ENCODE measurements at regions not wholly inside any gene's neighbourhood (a gene's known extent, or its start where the extent isn't known, plus 50 kb on each side); places are given as distances from the start of the nearest gene placed in this dataset.

DNA sequence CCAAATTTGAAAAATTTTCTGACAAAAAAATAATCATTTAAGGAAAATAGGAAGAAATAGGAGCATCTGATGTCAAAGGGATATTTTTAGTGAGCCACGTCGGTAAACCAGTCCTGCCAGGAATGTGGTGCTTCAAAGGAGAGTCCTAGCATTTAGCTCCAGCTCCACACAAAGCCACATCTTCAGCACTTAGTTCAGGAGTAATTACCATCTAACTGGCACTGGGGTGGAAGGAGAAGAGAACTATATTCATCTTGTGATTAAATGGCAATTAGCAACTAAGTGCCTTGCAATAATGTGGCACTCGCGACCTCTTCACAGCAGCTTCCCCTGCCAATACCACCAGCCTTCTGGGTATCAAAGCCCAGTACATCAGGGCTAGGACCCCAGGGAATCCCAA, 409.1 kb downstream of the SETD4 start:
- Histone ChIP-seq H3K27ac (no peak overlapping the region), H3F3A (ENCODE audit: insufficient read depth) (peaks cover 7% of the 10 kb centered on the region; the same call in 1 of the 2 replicates), H3K4me2 (ENCODE audit: unreplicated experiment) (no peak overlapping the region), H3K9ac (no peak overlapping the region), H3K79me2 (ENCODE audit: insufficient read depth) (no peaks in the 10 kb centered on the region), H3K27me3 (replicated peaks; ENCODE audit: insufficient read depth) (no peaks in the 10 kb centered on the region), H3K9me2 (ENCODE audit: insufficient read depth) (no peaks in the 10 kb centered on the region), H3K4me1 (ENCODE audit: insufficient read depth) (peaks cover 20% of the 10 kb centered on the region), H4K20me1 (ENCODE audit: insufficient read depth) (no peaks in the 10 kb centered on the region), H3K9me3 (ENCODE audit: low read depth) (no peaks in the 10 kb centered on the region), H3K4me3 (no peak overlapping the region), H3K36me3 (ENCODE audit: low read depth) (no peaks in the 10 kb centered on the region), H2AFZ (no peak overlapping the region)
- in situ Hi-C loops (cut with MboI), result no loop called here
- 72 to 73% methylated on average over 4 of the region's 4 CpGs for WGBS, 2 experiments (ENCODE audit: low coverage in 1 of 2, low lambda C conversion rate in 2 of 2, missing lambda C conversion rate in 2 of 2)
- DNase-seq, result no peak
- TF ChIP-seq EZH2phosphoT487 (IDR thresholded peaks at IDR 0.05; ENCODE audit: insufficient read depth, low read depth), result no peak
- TF ChIP-seq EZH2 (IDR thresholded peaks at IDR 0.05; ENCODE audit: insufficient read depth, poor library complexity, severe bottlenecking), result no peak

DNA sequence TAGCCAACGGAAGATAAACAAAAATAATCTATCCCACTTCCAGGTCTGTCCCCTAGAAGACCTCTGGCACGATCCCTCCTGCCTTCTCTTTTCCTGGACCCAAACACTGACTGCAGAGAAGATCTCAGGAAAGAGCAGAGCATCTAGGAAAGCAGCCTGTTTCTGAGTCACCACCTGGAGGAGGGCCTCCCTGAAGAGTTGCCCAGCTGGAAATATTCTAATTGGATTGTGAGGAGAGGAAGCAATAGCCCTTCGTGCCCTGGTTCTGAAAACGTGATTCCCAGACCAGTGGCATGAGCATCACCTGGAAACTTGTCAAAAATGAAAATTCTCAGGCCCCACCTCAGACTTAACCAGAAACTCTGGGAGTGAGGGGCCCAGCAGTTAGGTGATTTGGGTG, 411.1 kb downstream of the SETD4 start:
- H3K9me3 ChIP-seq (ENCODE audit: low read depth), result no peaks in the 10 kb centered on the region
- 4 to 5% methylated on average over 4 of the region's 4 CpGs for WGBS, 2 experiments (ENCODE audit: low coverage in 1 of 2, low lambda C conversion rate in 2 of 2, missing lambda C conversion rate in 2 of 2)
- H3K4me1 ChIP-seq (ENCODE audit: insufficient read depth), result peaks cover 25% of the 10 kb centered on the region
- peak overlapping the region; percentile 42; the same call in 1 of the 2 replicates for H2AFZ ChIP-seq
- no peaks in the 10 kb centered on the region for H3K79me2 ChIP-seq (ENCODE audit: insufficient read depth)
- peaks cover 14% of the 10 kb centered on the region; the same call in 1 of the 2 replicates for H3F3A ChIP-seq (ENCODE audit: insufficient read depth)
- no peaks in the 10 kb centered on the region for H3K9me2 ChIP-seq (ENCODE audit: insufficient read depth)
- peak; percentile 83 for DNase-seq
- TF ChIP-seq EZH2 (IDR thresholded peaks at IDR 0.05; ENCODE audit: insufficient read depth, poor library complexity, severe bottlenecking) (no peak), EZH2phosphoT487 (IDR thresholded peaks at IDR 0.05; ENCODE audit: insufficient read depth, low read depth) (no peak)
- 0 out of 2 replicates have a peak overlapping the region, but pooled peaks have one; percentile 1 for H3K27ac ChIP-seq
- H3K9ac ChIP-seq, result peak overlapping the region; percentile 13; the same call in 1 of the 2 replicates
- H3K4me2 ChIP-seq (ENCODE audit: unreplicated experiment), result peak overlapping the region; percentile 59
- in situ Hi-C loops (cut with MboI), result no loop called here
- no peaks in the 10 kb centered on the region for H3K27me3 ChIP-seq (replicated peaks; ENCODE audit: insufficient read depth)
- no peaks in the 10 kb centered on the region for H3K36me3 ChIP-seq (ENCODE audit: low read depth)
- H3K4me3 ChIP-seq, result peak overlapping the region; percentile 46
- no peaks in the 10 kb centered on the region for H4K20me1 ChIP-seq (ENCODE audit: insufficient read depth)

DNA sequence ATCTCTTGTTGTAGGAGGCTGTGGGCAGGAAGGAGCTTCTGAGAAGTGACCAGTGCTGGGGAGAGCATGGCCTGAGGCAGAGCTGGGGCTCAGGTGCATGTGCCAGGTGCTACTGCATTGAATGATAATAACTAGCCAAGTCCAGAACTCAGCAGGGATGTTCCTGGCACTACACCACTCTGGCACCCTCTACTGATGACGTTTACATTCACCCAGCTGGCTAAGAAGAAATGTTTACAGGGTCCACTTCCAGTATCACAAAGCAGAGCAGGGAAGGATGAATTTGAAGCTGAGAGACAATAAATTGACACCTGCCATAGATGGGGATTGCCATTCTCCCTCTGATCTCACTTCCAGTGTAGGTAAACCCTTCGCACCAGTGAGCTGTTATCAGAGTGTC, 411.8 kb downstream of the SETD4 start:
- Histone ChIP-seq H3K9me2 (ENCODE audit: insufficient read depth) (no peaks in the 10 kb centered on the region), H4K20me1 (ENCODE audit: insufficient read depth) (no peaks in the 10 kb centered on the region), H3K79me2 (ENCODE audit: insufficient read depth) (no peaks in the 10 kb centered on the region), H3K4me1 (ENCODE audit: insufficient read depth) (peaks cover 25% of the 10 kb centered on the region), H3K27ac (no peak overlapping the region), H3K27me3 (replicated peaks; ENCODE audit: insufficient read depth) (no peaks in the 10 kb centered on the region), H3K9me3 (ENCODE audit: low read depth) (no peaks in the 10 kb centered on the region), H3K36me3 (ENCODE audit: low read depth) (no peaks in the 10 kb centered on the region), H3K9ac (peak overlapping the region; percentile 13; the same call in 1 of the 2 replicates), H3K4me3 (no peak overlapping the region), H2AFZ (no peak overlapping the region), H3K4me2 (ENCODE audit: unreplicated experiment) (no peak overlapping the region), H3F3A (ENCODE audit: insufficient read depth) (peaks cover 14% of the 10 kb centered on the region; the same call in 1 of the 2 replicates)
- no peak for TF ChIP-seq EZH2 (IDR thresholded peaks at IDR 0.05; ENCODE audit: insufficient read depth, poor library complexity, severe bottlenecking)
- TF ChIP-seq EZH2phosphoT487 (IDR thresholded peaks at IDR 0.05; ENCODE audit: insufficient read depth, low read depth), result no peak
- in situ Hi-C loops (cut with MboI), result no loop called here
- WGBS, 2 experiments (ENCODE audit: low coverage in 1 of 2, low lambda C conversion rate in 2 of 2, missing lambda C conversion rate in 2 of 2), result 50% methylated on average over 2 of the region's 2 CpGs
- DNase-seq, result no peak

DNA sequence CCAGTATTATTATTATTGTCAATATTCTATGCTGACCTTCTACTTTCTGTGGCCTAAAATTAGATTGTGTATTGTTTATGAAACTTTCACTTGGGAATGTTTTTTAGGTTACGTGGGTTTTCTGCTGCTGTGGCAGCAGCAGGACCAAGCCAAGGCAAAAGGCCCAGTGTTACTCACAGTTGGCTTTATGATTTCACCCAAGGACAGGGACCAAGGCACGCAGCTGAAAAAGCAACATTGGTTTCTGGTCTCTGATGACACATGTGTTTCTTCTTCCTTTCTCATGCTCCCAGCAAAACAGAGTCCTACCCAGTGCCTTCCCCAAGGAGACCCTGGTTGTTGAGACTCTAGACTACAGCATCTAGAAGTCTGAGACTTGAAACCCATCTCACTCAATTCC, 413.7 kb downstream of the SETD4 start:
- H2AFZ ChIP-seq, result peak overlapping the region; percentile 48
- 20 to 22% methylated on average over 2 of the region's 2 CpGs for WGBS, 2 experiments (ENCODE audit: low coverage in 1 of 2, low lambda C conversion rate in 2 of 2, missing lambda C conversion rate in 2 of 2)
- no peaks in the 10 kb centered on the region for H3K9me3 ChIP-seq (ENCODE audit: low read depth)
- peaks cover 20% of the 10 kb centered on the region; the same call in 1 of the 2 replicates for H3F3A ChIP-seq (ENCODE audit: insufficient read depth)
- H3K9ac ChIP-seq, result peak overlapping the region; percentile 44
- no peaks in the 10 kb centered on the region for H4K20me1 ChIP-seq (ENCODE audit: insufficient read depth)
- H3K9me2 ChIP-seq (ENCODE audit: insufficient read depth), result no peaks in the 10 kb centered on the region
- peaks cover 36% of the 10 kb centered on the region for H3K4me1 ChIP-seq (ENCODE audit: insufficient read depth)
- H3K4me3 ChIP-seq, result no peak overlapping the region
- H3K4me2 ChIP-seq (ENCODE audit: unreplicated experiment), result peak overlapping the region; percentile 24
- peak overlapping the region; percentile 78 for H3K27ac ChIP-seq
- peak; percentile 86 for DNase-seq
- H3K79me2 ChIP-seq (ENCODE audit: insufficient read depth), result no peaks in the 10 kb centered on the region
- no peak for TF ChIP-seq EZH2phosphoT487 (IDR thresholded peaks at IDR 0.05; ENCODE audit: insufficient read depth, low read depth)
- no peak for TF ChIP-seq EZH2 (IDR thresholded peaks at IDR 0.05; ENCODE audit: insufficient read depth, poor library complexity, severe bottlenecking)
- H3K27me3 ChIP-seq (replicated peaks; ENCODE audit: insufficient read depth), result no peaks in the 10 kb centered on the region
- H3K36me3 ChIP-seq (ENCODE audit: low read depth), result no peaks in the 10 kb centered on the region
- in situ Hi-C loops (cut with MboI), result no loop called here
